GM12891 (cell line): ENCODE measurements at regions not wholly inside any gene's neighbourhood (a gene's known extent, or its start where the extent isn't known, plus 50 kb on each side); places are given as distances from the start of the nearest gene placed in this dataset.

Source experiments
- POLR2A ChIP-seq: IDR thresholded peaks from 2 replicates; pipeline ENCODE4 v1.6.1; 2011; ENCODE audit warnings: low read depth, low read length, control low read depth
- POLR2AphosphoS5 ChIP-seq: IDR thresholded peaks from 2 replicates; pipeline ENCODE4 v1.6.1; 2011; ENCODE audit warnings: low read depth, low read length, control low read depth
- POU2F2 ChIP-seq: IDR thresholded peaks from 2 replicates; pipeline ENCODE4 v1.6.1; 2011; ENCODE audit warnings: low read depth, mild to moderate bottlenecking, control low read depth, low read length, moderate library complexity

GRCh38 chr4:31580843-31581242 is 860.7 kb downstream of the PCDH7 start:
- TF ChIP-seq POLR2AphosphoS5 (no peak), POLR2A (no peak), POU2F2 (no peak)
